GM23338 (cell line): ENCODE measurements at regions not wholly inside any gene's neighbourhood (a gene's known extent, or its start where the extent isn't known, plus 50 kb on each side); places are given as distances from the start of the nearest gene placed in this dataset.

ENCODE experiments used
- ATAC-seq: fragments of 200-7000 bp; cut with Tn5 transposase; 3 replicates; pipeline ENCODE4 v1.9.1; 2020
- DNase-seq: peaks from one replicate; pipeline ENCODE4 v3.0.0-alpha.2; 2015; ENCODE audit warnings: low spot score
- H2AFZ ChIP-seq: fragments of 200-600 bp; sonication (generic); 2 replicates; pipeline ENCODE4 v1.8.0; 2016; ENCODE audit warnings: antibody characterized with exemption, mild to moderate bottlenecking, moderate library complexity
- H3F3A ChIP-seq: fragments of 200-600 bp; sonication (generic); replicated peaks from 2 replicates; pipeline ENCODE4 v1.8.0; 2017; ENCODE audit warnings: antibody characterized with exemption, mixed run types, low read depth
- H3K27ac ChIP-seq: fragments of 200-600 bp; sonication (generic); 2 replicates; pipeline ENCODE4 v1.6.1; 2016; ENCODE audit warnings: low read depth
- H3K27me3 ChIP-seq: fragments of 200-600 bp; sonication (generic); 2 replicates; pipeline ENCODE4 v1.8.0; 2016; ENCODE audit warnings: mild to moderate bottlenecking, mixed run types, moderate library complexity; ENCODE audit not compliant: insufficient read depth
- H3K36me3 ChIP-seq: fragments of 200-600 bp; sonication (generic); 2 replicates; pipeline ENCODE4 v1.8.0; 2016; ENCODE audit warnings: mild to moderate bottlenecking; ENCODE audit not compliant: insufficient read depth
- H3K4me1 ChIP-seq: fragments of 200-600 bp; sonication (generic); 2 replicates; pipeline ENCODE4 v1.8.0; 2016; ENCODE audit warnings: mild to moderate bottlenecking, moderate library complexity; ENCODE audit not compliant: insufficient read depth
- H3K4me2 ChIP-seq: fragments of 200-600 bp; sonication (generic); 2 replicates; pipeline ENCODE4 v1.7.1; 2017; ENCODE audit warnings: mixed run types
- H3K4me3 ChIP-seq: fragments of 200-600 bp; sonication (generic); 2 replicates; pipeline ENCODE4 v1.6.1; 2016; ENCODE audit warnings: mixed run types
- H3K79me2 ChIP-seq: fragments of 200-600 bp; sonication (generic); replicated peaks from 2 replicates; pipeline ENCODE4 v1.8.0; 2017; ENCODE audit warnings: mild to moderate bottlenecking; ENCODE audit not compliant: insufficient read depth
- H3K9me2 ChIP-seq: fragments of 200-600 bp; sonication (generic); 2 replicates; pipeline ENCODE4 v1.8.0; 2017; ENCODE audit not compliant: insufficient read depth
- H4K20me1 ChIP-seq: fragments of 200-600 bp; sonication (generic); replicated peaks from 2 replicates; pipeline ENCODE4 v1.8.0; 2017; ENCODE audit warnings: mild to moderate bottlenecking; ENCODE audit not compliant: insufficient read depth
- H3K27ac Mint-ChIP-seq: 2 replicates; pipeline ENCODE4 v1.8.0; 2020; ENCODE audit warnings: inconsistent platforms, mild to moderate bottlenecking, moderate library complexity, mixed read lengths
- H3K27me3 Mint-ChIP-seq: 3 replicates; pipeline ENCODE4 v1.8.0; 2022; ENCODE audit warnings: low read depth, mild to moderate bottlenecking, moderate library complexity, mixed read lengths, inconsistent platforms; ENCODE audit not compliant: insufficient read depth, poor library complexity
- H3K36me3 Mint-ChIP-seq: 3 replicates; pipeline ENCODE4 v1.8.0; 2021; ENCODE audit warnings: low read depth, mild to moderate bottlenecking, inconsistent platforms, moderate library complexity, mixed read lengths
- H3K4me1 Mint-ChIP-seq: 3 replicates; pipeline ENCODE4 v1.8.0; 2020; ENCODE audit warnings: mild to moderate bottlenecking, inconsistent platforms, mixed read lengths
- H3K4me3 Mint-ChIP-seq: 3 replicates; pipeline ENCODE4 v1.8.0; 2021; ENCODE audit warnings: moderate library complexity, mild to moderate bottlenecking, inconsistent platforms, mixed read lengths
- H3K9me3 Mint-ChIP-seq: 3 replicates; pipeline ENCODE4 v1.8.0; 2020; ENCODE audit warnings: moderate library complexity, mild to moderate bottlenecking, inconsistent platforms, mixed read lengths
- EZH2 ChIP-seq: fragments of 200-600 bp; sonication (generic); IDR thresholded peaks from one replicate; pipeline ENCODE4 v1.8.0; 2017; ENCODE audit warnings: antibody characterized with exemption, mild to moderate bottlenecking, low read depth; ENCODE audit not compliant: unreplicated experiment
- EZH2phosphoT487 ChIP-seq: fragments of 200-600 bp; sonication (generic); IDR thresholded peaks from one replicate; pipeline ENCODE4 v1.8.1; 2018; ENCODE audit warnings: antibody characterized with exemption; ENCODE audit not compliant: unreplicated experiment
- NANOG ChIP-seq: IDR thresholded peaks from 2 replicates; pipeline ENCODE4 v1.6.1; 2016; ENCODE audit warnings: antibody characterized with exemption, borderline replicate concordance
- POLR2AphosphoS5 ChIP-seq: IDR thresholded peaks from 2 replicates; pipeline ENCODE4 v1.6.1; 2016; ENCODE audit warnings: antibody characterized with exemption, low read depth
- TF ChIP-seq, protein P1 (sequence below), 2 experiments: fragments of 200-600 bp in 1 of 2; sonication (generic) in 1 of 2; conservative IDR thresholded peaks; 2 replicates each; pipeline versions ENCODE4 v1.5.1 to v1.6.1; 2016 to 2017; ENCODE audit warnings: antibody characterized with exemption in 2 of 2, low read depth in 2 of 2, mild to moderate bottlenecking in 2 of 2, moderate library complexity in 1 of 2
- TF ChIP-seq, protein P2 (sequence below): fragments of 250-450 bp; sonication (Bioruptor Pico); IDR thresholded peaks from 2 replicates; pipeline ENCODE4 v1.5.0; 2020; ENCODE audit warnings: mild to moderate bottlenecking, moderate library complexity
- TF ChIP-seq, protein P3 (sequence below): IDR thresholded peaks from 2 replicates; pipeline ENCODE4 v1.6.1; 2016; ENCODE audit warnings: antibody characterized with exemption

DNA sequence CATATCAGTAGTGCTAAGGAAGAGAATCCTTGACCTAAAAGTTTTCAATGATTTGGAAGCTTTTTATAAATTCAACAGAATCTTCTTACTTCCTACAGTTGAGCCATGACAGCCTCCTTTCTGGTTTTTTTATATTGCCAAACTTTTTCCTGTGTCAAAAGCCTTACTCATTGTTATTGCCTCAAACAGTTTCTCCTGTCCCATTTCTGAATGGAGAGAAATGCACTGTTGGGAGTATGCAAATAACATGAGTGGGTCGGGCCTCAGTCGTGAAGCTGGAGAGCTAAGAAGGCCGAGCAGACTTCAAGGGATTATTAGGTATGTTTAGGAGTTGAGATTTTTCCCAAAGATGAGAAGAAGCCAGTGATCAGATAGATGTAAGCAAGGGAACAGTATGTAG, 766.4 kb upstream of the KLHL1 start (continued):
- TF ChIP-seq, protein P1, sequence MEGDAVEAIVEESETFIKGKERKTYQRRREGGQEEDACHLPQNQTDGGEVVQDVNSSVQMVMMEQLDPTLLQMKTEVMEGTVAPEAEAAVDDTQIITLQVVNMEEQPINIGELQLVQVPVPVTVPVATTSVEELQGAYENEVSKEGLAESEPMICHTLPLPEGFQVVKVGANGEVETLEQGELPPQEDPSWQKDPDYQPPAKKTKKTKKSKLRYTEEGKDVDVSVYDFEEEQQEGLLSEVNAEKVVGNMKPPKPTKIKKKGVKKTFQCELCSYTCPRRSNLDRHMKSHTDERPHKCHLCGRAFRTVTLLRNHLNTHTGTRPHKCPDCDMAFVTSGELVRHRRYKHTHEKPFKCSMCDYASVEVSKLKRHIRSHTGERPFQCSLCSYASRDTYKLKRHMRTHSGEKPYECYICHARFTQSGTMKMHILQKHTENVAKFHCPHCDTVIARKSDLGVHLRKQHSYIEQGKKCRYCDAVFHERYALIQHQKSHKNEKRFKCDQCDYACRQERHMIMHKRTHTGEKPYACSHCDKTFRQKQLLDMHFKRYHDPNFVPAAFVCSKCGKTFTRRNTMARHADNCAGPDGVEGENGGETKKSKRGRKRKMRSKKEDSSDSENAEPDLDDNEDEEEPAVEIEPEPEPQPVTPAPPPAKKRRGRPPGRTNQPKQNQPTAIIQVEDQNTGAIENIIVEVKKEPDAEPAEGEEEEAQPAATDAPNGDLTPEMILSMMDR (conservative IDR thresholded peaks at IDR 0.05; ENCODE audit: low read depth in 2 of 2): no peak
- TF ChIP-seq NANOG: no peak
- no peak for TF ChIP-seq EZH2

DNA sequence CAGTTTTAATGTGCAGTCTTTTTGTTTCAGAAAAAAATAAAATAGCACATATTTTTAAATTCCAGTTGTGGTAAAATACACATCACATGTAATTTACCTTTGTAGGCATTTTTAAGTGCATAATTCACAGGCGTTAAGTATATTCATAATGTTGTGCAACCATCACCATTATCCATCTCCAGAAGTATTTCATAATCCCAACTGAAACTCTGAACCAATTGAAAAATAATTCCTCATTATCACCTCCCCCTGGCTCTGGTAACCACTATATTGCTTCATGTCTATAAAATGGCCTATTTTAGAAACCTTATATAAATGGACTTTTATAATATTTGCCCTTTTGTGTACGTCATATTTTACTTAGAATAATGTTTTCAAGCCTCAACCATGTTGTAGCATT, 756.5 kb upstream of the KLHL1 start:
- no peak overlapping the region for H3K4me2 ChIP-seq
- no peaks in the 10 kb centered on the region for H3K36me3 ChIP-seq
- H4K20me1 ChIP-seq: no peaks in the 10 kb centered on the region
- H3K9me3 Mint-ChIP-seq: no peaks in the 10 kb centered on the region
- no peaks in the 10 kb centered on the region for H3K4me1 ChIP-seq
- 0 out of 2 replicates have a peak, but pooled peaks cover 2% of the 10 kb centered on the region for H3K9me2 ChIP-seq
- no peaks in the 10 kb centered on the region for H3K27me3 Mint-ChIP-seq
- no peaks in the 10 kb centered on the region for H3K4me1 Mint-ChIP-seq
- ATAC-seq (no peak), DNase-seq (no peak)
- H3K4me3 Mint-ChIP-seq: no peak overlapping the region
- H3F3A ChIP-seq: no peaks in the 10 kb centered on the region
- no peaks in the 10 kb centered on the region for H3K27me3 ChIP-seq
- H3K27ac Mint-ChIP-seq: no peak overlapping the region
- TF ChIP-seq, protein P2, sequence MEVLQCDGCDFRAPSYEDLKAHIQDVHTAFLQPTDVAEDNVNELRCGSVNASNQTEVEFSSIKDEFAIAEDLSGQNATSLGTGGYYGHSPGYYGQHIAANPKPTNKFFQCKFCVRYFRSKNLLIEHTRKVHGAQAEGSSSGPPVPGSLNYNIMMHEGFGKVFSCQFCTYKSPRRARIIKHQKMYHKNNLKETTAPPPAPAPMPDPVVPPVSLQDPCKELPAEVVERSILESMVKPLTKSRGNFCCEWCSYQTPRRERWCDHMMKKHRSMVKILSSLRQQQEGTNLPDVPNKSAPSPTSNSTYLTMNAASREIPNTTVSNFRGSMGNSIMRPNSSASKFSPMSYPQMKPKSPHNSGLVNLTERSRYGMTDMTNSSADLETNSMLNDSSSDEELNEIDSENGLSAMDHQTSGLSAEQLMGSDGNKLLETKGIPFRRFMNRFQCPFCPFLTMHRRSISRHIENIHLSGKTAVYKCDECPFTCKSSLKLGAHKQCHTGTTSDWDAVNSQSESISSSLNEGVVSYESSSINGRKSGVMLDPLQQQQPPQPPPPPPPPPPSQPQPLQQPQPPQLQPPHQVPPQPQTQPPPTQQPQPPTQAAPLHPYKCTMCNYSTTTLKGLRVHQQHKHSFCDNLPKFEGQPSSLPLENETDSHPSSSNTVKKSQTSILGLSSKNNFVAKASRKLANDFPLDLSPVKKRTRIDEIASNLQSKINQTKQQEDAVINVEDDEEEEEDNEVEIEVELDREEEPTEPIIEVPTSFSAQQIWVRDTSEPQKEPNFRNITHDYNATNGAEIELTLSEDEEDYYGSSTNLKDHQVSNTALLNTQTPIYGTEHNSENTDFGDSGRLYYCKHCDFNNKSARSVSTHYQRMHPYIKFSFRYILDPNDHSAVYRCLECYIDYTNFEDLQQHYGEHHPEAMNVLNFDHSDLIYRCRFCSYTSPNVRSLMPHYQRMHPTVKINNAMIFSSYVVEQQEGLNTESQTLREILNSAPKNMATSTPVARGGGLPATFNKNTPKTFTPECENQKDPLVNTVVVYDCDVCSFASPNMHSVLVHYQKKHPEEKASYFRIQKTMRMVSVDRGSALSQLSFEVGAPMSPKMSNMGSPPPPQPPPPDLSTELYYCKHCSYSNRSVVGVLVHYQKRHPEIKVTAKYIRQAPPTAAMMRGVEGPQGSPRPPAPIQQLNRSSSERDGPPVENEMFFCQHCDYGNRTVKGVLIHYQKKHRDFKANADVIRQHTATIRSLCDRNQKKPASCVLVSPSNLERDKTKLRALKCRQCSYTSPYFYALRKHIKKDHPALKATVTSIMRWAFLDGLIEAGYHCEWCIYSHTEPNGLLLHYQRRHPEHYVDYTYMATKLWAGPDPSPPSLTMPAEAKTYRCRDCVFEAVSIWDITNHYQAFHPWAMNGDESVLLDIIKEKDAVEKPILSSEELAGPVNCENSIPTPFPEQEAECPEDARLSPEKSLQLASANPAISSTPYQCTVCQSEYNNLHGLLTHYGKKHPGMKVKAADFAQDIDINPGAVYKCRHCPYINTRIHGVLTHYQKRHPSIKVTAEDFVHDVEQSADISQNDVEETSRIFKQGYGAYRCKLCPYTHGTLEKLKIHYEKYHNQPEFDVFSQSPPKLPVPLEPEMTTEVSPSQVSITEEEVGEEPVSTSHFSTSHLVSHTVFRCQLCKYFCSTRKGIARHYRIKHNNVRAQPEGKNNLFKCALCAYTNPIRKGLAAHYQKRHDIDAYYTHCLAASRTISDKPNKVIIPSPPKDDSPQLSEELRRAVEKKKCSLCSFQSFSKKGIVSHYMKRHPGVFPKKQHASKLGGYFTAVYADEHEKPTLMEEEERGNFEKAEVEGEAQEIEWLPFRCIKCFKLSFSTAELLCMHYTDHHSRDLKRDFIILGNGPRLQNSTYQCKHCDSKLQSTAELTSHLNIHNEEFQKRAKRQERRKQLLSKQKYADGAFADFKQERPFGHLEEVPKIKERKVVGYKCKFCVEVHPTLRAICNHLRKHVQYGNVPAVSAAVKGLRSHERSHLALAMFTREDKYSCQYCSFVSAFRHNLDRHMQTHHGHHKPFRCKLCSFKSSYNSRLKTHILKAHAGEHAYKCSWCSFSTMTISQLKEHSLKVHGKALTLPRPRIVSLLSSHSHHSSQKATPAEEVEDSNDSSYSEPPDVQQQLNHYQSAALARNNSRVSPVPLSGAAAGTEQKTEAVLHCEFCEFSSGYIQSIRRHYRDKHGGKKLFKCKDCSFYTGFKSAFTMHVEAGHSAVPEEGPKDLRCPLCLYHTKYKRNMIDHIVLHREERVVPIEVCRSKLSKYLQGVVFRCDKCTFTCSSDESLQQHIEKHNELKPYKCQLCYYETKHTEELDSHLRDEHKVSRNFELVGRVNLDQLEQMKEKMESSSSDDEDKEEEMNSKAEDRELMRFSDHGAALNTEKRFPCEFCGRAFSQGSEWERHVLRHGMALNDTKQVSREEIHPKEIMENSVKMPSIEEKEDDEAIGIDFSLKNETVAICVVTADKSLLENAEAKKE (CRISPR knock-in tag): no peak
- TF ChIP-seq, protein P3, sequence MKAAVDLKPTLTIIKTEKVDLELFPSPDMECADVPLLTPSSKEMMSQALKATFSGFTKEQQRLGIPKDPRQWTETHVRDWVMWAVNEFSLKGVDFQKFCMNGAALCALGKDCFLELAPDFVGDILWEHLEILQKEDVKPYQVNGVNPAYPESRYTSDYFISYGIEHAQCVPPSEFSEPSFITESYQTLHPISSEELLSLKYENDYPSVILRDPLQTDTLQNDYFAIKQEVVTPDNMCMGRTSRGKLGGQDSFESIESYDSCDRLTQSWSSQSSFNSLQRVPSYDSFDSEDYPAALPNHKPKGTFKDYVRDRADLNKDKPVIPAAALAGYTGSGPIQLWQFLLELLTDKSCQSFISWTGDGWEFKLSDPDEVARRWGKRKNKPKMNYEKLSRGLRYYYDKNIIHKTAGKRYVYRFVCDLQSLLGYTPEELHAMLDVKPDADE: no peak
- TF ChIP-seq, protein P1 (conservative IDR thresholded peaks at IDR 0.05; ENCODE audit: low read depth in 2 of 2): no peak
- TF ChIP-seq EZH2phosphoT487 (no peak), POLR2AphosphoS5 (no peak), EZH2 (no peak)
- H2AFZ ChIP-seq: no peak overlapping the region
- no peak overlapping the region for H3K4me3 ChIP-seq
- no peaks in the 10 kb centered on the region for H3K79me2 ChIP-seq
- H3K27ac ChIP-seq: no peak overlapping the region
- peaks cover 9% of the 10 kb centered on the region; the same call in 1 of the 3 replicates for H3K36me3 Mint-ChIP-seq
